ENCODE measurements at regions not wholly inside any gene's neighbourhood (a gene's known extent, or its start where the extent isn't known, plus 50 kb on each side); places are given as distances from the start of the nearest gene placed in this dataset.

DNA sequence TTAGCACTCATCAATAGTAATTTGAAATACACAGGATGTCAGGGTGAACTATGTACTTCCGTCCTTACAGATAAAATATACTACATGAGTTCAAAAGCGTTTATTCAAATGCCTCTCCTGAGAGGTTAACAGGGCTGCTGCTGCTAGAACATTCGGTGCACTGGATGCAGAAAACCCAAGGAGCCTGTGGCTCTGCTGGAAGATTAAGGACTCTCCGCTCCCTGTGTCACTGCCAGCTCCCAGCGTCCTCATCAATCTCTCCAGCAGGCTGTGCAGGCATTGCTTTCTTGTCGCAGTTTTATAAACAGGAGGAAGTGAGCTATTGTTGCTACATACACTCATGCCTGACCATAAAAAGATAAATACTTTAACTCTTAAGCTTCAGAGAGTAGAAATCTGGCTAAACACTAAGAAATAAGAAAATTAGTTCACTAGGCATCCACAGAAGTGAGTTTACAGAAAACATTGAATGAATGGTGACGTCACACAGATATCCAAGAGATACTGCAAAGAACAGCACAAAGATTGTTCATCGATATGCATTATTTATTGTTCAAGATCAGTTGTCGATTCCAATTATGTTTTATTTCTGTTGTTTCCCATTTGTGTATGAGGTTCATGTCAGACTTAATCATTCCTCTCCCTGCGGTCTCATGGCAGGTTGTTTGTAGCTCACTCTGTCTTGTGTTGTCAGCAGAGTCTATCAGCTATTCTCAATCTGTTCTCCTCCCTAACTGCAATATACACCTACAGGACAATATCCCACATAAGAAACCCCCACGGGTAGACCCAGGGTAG lies 127.9 kb upstream of the MON1B start:
- TF ChIP-seq, protein P1, sequence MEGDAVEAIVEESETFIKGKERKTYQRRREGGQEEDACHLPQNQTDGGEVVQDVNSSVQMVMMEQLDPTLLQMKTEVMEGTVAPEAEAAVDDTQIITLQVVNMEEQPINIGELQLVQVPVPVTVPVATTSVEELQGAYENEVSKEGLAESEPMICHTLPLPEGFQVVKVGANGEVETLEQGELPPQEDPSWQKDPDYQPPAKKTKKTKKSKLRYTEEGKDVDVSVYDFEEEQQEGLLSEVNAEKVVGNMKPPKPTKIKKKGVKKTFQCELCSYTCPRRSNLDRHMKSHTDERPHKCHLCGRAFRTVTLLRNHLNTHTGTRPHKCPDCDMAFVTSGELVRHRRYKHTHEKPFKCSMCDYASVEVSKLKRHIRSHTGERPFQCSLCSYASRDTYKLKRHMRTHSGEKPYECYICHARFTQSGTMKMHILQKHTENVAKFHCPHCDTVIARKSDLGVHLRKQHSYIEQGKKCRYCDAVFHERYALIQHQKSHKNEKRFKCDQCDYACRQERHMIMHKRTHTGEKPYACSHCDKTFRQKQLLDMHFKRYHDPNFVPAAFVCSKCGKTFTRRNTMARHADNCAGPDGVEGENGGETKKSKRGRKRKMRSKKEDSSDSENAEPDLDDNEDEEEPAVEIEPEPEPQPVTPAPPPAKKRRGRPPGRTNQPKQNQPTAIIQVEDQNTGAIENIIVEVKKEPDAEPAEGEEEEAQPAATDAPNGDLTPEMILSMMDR (conservative IDR thresholded peaks at IDR 0.05) = no peak; the same call in 1 of the 2 replicates
- TF ChIP-seq ZFX (IDR thresholded peaks at IDR 0.05) = no peak
